GM19023 (cell line): ENCODE measurements at regions not wholly inside any gene's neighbourhood (a gene's known extent, or its start where the extent isn't known, plus 50 kb on each side); places are given as distances from the start of the nearest gene placed in this dataset.
"Not testable (repeated sequence)": the region's sequence is repeated elsewhere in the genome, so short reads cannot be mapped to it uniquely, and the experiment has no call there.

Source experiments
- ATAC-seq: cut with Tn5 transposase; IDR thresholded peaks from one replicate; pipeline ENCODE4 v1.9.1; 2021; ENCODE audit warnings: mild to moderate bottlenecking, moderate library complexity; ENCODE audit not compliant: unreplicated experiment

GRCh38 chr15:77864211-77865105 is 213.1 kb downstream of the TBC1D2B start:
- ATAC-seq, result no peak

- no peak for ATAC-seq
Observed at GRCh38 chr15:77863491-77864105, 213.9 kb downstream of the TBC1D2B start.

DNA sequence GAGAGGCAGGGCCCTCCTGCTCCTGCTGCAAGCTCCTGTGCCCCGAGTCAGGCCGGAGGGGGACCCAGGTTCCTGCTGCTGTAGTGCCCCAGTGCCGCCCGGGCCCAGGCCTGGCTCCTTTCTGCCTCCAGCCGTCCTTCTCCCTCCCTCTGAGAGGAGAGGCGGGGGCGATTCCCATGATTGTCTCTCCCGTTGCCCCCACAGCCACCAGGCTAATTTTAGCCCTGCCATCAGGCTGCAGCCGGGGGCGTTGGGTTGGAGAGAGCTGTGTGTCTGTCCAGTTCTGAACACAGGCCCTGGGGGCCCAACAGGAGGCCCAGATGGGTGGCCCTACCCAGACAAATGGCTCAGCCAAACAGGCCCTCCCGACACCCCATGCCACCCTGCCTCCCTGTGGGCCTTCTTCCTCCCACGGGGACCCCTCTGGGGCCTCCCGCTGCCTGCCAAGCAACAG is 214.8 kb downstream of the TBC1D2B start:
- ATAC-seq, result no peak

DNA sequence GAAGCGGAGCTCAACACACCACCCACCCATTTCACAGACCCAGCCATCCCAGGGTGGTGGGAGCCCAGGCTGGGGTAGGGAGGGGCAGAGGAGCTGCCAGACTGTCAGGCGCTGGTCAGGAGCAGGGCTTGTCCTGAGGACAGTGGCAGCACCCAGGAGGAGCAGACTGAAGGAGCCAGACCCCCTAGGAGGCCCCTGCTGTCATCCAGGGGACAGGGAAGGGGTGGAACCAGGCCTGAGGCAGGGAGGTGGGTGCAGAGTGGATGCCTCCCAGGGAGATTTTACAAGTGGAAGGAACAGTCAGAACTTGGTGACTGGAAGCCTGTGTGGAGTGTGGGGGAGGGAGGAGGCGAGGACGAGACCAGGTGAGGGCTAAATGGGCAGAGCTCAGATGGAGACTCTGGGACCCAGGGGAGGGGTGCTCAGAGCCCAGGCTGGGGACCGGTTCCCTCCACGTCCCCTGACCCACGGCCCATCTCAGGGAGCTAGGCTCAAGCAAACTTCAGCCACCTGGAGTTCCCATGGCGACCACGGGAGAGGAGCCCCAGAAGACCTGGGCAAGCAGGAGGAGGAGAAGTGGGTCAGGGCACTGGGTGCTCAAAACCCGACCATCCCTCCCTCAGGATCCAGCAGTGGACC is 215.4 kb downstream of the TBC1D2B start:
- not testable (repeated sequence) for ATAC-seq

DNA sequence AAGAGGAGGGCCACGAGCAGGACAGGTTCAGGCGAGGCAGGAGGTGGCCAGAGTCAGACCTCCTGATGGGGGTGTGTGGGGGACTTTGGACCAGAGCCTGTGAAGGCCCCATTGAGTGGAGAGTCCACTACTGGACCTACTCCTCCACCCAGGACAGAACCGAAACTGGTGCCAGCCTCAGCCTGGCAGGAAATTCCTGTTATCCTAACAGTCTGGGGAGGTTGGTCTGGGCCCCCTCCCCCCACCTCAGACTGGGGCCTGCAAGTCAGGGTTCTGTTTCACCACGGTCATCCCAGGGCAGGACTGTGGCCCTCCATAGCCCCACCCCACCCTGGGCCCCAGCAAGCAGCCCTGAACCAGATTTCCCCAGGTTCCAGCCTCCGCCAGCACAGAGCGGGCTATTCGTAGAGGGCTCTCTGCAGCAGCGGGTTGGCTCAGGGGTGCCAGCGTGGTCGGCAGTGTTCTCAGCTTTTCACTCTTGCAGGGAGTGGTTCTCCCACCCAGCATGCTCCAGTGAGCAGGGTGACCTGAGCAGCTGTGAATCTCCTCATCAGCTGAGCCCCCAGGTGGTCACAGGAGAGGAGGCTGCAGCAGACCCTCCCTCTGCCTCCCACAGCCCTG is 217.3 kb downstream of the TBC1D2B start:
- no peak for ATAC-seq

- no peak for ATAC-seq
Observed at GRCh38 chr15:77859491-77860060, 217.9 kb downstream of the TBC1D2B start.

DNA sequence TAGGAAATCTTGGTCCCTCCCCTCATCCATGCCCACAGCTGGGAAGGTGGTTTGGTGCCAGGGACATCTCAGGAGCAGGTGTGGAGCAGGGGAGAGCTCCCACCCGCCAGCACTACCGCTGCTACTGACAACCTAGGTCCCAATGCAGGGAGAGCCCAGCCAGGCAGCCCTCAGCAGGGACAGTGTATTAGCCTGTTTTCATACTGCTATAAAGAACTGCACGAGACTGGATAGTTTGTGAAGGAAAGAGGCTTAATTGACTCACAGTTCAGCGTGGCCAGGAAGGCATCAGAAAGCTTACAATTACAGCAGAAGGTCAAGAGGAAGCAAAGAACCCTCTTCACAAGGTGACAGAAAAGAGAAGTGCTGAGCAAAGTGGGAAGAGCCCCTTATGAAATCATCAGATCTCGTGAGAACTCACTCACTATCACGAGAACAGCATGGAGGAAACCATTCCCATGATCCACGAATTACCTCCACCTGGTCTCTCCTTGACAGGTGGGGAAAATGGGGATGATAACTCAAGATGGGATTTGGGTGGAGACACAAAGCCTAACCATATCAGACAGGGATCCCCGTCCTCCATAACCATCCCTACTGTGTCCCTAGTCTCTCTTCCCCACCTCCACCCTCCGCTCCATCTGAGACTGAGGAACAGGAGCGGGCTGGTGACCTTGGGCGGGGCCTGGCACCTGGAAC is 218.6 kb downstream of the TBC1D2B start:
- ATAC-seq, result no peak

GRCh38 chr15:77857419-77857818 is 220.1 kb downstream of the TBC1D2B start:
- no peak for ATAC-seq

- no peak for ATAC-seq
Observed at GRCh38 chr15:77856705-77857346, 220.7 kb downstream of the TBC1D2B start.

- ATAC-seq, result no peak
Observed at GRCh38 chr15:77855871-77856270, 221.6 kb downstream of the TBC1D2B start.

DNA sequence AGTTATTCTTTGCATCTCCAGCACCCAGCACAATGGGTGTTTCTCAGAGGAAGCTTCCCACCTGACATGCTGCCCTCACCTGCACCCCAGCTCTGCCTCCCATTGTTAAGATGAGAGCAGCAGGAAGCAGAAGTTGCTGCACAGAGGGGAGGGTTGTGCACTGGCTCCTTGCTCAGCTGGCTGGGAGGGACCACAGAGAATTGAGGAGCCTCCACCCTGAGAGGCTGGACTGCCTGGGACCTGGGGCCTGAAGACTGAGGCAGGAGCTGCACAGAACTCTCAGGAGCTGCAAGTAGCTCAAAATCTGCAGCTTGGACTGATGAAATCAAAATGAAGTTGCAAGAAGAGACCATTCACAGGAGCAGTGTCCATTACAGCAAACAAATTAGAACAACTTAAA is 222.3 kb upstream of the LINGO1 start:
- ATAC-seq, result no peak

DNA sequence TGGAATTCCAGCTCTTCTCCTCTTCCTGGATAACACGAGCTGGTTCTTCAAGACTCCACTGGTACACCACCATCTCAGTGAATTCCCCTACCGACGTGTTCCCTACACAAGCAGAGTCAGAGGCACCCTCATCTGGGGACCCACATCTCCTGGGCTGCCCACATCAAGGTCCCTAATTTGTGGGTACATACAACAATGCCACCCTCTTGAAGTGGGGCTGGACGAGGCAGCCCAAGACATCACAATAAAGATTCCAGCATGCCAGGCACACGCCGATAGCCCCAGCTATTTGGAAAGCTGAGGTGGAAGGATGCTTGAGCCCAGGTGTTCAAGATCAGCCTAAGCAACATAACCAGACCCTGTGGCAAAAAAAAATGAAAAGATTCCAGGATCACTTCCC is 221.2 kb upstream of the LINGO1 start:
- no peak for ATAC-seq

DNA sequence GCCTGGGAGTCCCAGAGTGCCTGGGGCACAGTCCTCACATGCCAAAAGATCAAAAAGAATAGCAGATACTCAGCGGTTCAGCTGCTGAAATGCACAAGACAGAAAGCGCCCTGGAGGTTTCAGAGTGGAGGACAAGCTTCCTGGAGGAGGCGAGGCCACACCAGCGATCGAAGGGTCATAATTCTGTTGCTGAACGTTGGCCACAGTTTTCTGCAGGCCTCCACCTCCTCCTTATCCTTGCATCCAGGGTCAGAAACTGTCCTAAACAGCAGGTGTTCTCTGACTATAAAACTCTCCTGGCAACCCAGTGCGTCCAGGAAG is 220.3 kb upstream of the LINGO1 start:
- ATAC-seq, result no peak

GRCh38 chr15:77852241-77853007 is 219.7 kb upstream of the LINGO1 start:
- no peak for ATAC-seq

DNA sequence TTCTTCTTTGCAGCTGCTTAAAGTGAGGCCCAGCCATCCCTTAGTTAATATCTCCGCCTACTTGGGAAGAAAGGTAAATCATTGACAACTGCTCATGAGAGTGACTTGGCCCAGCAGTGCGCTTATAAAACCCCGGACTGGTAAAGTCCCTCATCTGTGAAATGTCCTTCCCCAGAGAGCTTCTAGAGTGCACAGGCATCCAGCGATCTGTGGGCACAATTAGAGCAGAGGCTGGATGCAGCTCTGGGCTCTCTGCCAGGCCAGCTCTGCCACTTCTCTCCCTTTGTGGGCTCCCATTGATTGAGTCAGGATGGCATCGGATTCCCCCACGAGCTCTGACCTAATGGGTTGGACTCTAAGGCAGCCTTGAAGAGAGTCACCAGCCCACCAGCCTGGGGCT is 219.0 kb upstream of the LINGO1 start:
- ATAC-seq, result no peak

DNA sequence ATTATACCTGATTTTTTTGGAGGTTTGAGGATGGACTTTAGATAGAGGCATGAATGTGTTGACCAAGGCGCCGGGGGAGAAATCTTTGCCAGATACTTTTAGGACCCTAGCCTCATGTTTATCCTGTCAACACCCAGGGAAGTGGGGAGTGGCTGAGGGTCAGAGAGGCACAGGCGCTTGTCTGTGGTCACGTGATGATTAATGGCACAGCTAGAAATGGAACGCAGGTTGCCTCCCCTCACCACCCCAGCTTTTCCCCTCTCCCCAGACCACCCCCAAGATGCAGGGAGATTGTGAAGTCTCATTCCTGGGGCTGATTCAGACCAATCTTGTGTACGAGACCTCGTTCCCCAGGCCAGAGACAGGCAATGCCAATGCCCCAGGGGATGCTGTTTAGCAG is 218.4 kb upstream of the LINGO1 start:
- ATAC-seq, result no peak

GRCh38 chr15:77846986-77847385 is 214.3 kb upstream of the LINGO1 start:
- no peak for ATAC-seq

GRCh38 chr15:77846360-77846759 is 213.6 kb upstream of the LINGO1 start:
- ATAC-seq, result no peak

DNA sequence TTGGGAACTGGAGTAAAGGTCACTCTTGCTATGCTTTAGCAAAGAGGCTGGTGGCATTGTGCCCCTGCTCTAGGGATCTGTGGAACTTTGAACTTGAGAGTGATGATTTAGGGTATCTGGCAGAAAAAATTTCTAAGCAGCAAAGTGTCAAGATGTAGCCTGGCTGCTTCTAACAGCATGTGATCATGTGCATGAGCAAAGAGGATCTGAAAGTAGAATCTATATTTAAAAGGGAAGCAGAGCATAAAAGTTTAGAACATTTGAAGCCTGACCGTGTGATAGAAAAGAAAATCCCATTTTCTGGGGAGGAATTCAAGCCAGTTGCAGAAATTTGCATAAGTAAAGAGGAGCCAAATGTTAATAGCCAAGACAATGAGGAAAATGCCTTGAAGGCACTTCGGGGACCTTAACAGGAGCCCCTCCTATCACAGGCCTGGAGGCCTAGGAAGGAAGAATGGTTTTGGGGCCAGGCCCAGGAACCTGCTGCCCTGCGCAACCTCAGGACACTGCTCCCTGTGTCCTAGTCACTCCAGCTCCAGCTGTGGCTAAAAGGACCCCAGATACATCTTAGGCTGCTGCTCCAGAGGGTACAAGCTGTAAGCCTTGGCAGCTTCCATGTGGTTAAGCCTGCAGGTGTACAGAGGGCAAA is 212.2 kb upstream of the LINGO1 start:
- no peak for ATAC-seq
